Neural cell (in vitro differentiated cells): ENCODE measurements at regions not wholly inside any gene's neighbourhood (a gene's known extent, or its start where the extent isn't known, plus 50 kb on each side); places are given as distances from the start of the nearest gene placed in this dataset.

Source experiments
- H2AFZ ChIP-seq: fragments of 200-600, 300-800 bp; sonication (generic), shearing (Covaris generic); 2 replicates; pipeline ENCODE4 v1.6.0; 2014; ENCODE audit warnings: low read depth, mild to moderate bottlenecking, antibody characterized with exemption, low read length, moderate library complexity
- H3F3A ChIP-seq: fragments of 200-600 bp; shearing (Covaris generic); 2 replicates; pipeline ENCODE4 v1.6.1; 2016; ENCODE audit warnings: mild to moderate bottlenecking, moderate library complexity, mixed read lengths, antibody characterized with exemption, low read length; ENCODE audit not compliant: insufficient read depth, poor library complexity, severe bottlenecking
- H3K27ac ChIP-seq: fragments of 200-600, 300-800 bp; sonication (generic), shearing (Covaris generic); 2 replicates; pipeline ENCODE4 v1.5.1; 2014; ENCODE audit warnings: mild to moderate bottlenecking, low read length, moderate library complexity
- H3K27me3 ChIP-seq: fragments of 300-800, 200-600 bp; sonication (generic), shearing (Covaris generic); 2 replicates; pipeline ENCODE4 v1.6.0; 2014; ENCODE audit warnings: mild to moderate bottlenecking, low read depth, low read length, moderate library complexity; ENCODE audit not compliant: insufficient read depth
- H3K36me3 ChIP-seq: fragments of 300-800, 200-600 bp; sonication (generic), shearing (Covaris generic); 2 replicates; pipeline ENCODE4 v1.5.1; 2014; ENCODE audit warnings: mild to moderate bottlenecking, antibody characterized with exemption, low read length, moderate library complexity; ENCODE audit not compliant: insufficient read depth
- H3K4me2 ChIP-seq: fragments of 300-800, 200-600 bp; sonication (generic), shearing (Covaris generic); 2 replicates; pipeline ENCODE4 v1.6.0; 2014; ENCODE audit warnings: mild to moderate bottlenecking, low read length
- H3K4me3 ChIP-seq: fragments of 300-800, 200-600 bp; sonication (generic), shearing (Covaris generic); 2 replicates; pipeline ENCODE4 v1.5.1; 2014; ENCODE audit warnings: mild to moderate bottlenecking, low read length, moderate library complexity
- H3K79me2 ChIP-seq: fragments of 200-600 bp; shearing (Covaris generic); replicated peaks from 2 replicates; pipeline ENCODE4 v1.6.0; 2014; ENCODE audit warnings: mild to moderate bottlenecking, low read length, moderate library complexity; ENCODE audit not compliant: insufficient read depth
- H3K9ac ChIP-seq: fragments of 300-800, 200-600 bp; sonication (generic), shearing (Covaris generic); 2 replicates; pipeline ENCODE4 v1.6.1; 2016; ENCODE audit warnings: mild to moderate bottlenecking, low read length, mixed read lengths
- H3K9me2 ChIP-seq: fragments of 200-600 bp; shearing (Covaris generic); 2 replicates; pipeline ENCODE4 v1.6.1; 2016; ENCODE audit warnings: mild to moderate bottlenecking, low read length, mixed read lengths; ENCODE audit not compliant: insufficient read depth
- H3K9me3 ChIP-seq: fragments of 200-600, 300-800 bp; sonication (generic), shearing (Covaris generic); 2 replicates; pipeline ENCODE4 v1.6.1; 2016; ENCODE audit warnings: mild to moderate bottlenecking, mixed run types, low read length, moderate library complexity, mixed read lengths
- H4K20me1 ChIP-seq: fragments of 200-600 bp; shearing (Covaris generic); 2 replicates; pipeline ENCODE4 v1.6.1; 2016; ENCODE audit warnings: mild to moderate bottlenecking, mixed run types; ENCODE audit not compliant: insufficient read depth
- EP300 ChIP-seq: fragments of 450-650 bp; conservative IDR thresholded peaks from 2 replicates; pipeline ENCODE4 v1.6.1; 2014; ENCODE audit warnings: antibody characterized with exemption, mild to moderate bottlenecking, moderate library complexity; ENCODE audit not compliant: poor library complexity, severe bottlenecking
- EZH2 ChIP-seq: fragments of 200-600, 300-800 bp; shearing (Covaris generic), sonication (generic); IDR thresholded peaks from 2 replicates; pipeline ENCODE4 v1.6.1; 2014; ENCODE audit warnings: antibody characterized with exemption, low read length, borderline replicate concordance, mild to moderate bottlenecking; ENCODE audit not compliant: insufficient read depth, poor library complexity, severe bottlenecking
- MXI1 ChIP-seq: fragments of 450-650 bp; conservative IDR thresholded peaks from 2 replicates; pipeline ENCODE4 v1.6.1; 2014; ENCODE audit warnings: antibody characterized with exemption, mild to moderate bottlenecking; ENCODE audit not compliant: poor library complexity, severe bottlenecking
- POLR2AphosphoS5 ChIP-seq: IDR thresholded peaks from 2 replicates; pipeline ENCODE4 v1.6.1; 2012
- RAD21 ChIP-seq: fragments of 450-650 bp; conservative IDR thresholded peaks from 2 replicates; pipeline ENCODE4 v1.6.1; 2014; ENCODE audit warnings: antibody characterized with exemption, mild to moderate bottlenecking, moderate library complexity
- SMC3 ChIP-seq: fragments of 450-650 bp; conservative IDR thresholded peaks from 2 replicates; pipeline ENCODE4 v1.6.1; 2014; ENCODE audit warnings: antibody characterized with exemption, mild to moderate bottlenecking, moderate library complexity; ENCODE audit not compliant: poor library complexity
- TAF1 ChIP-seq: IDR thresholded peaks from 2 replicates; pipeline ENCODE4 v1.6.1; 2012; ENCODE audit warnings: low read depth
- TF ChIP-seq, protein P1 (sequence below): fragments of 450-650 bp; IDR thresholded peaks from 2 replicates; pipeline ENCODE4 v1.5.1; 2014; ENCODE audit warnings: antibody characterized with exemption, mild to moderate bottlenecking, moderate library complexity; ENCODE audit not compliant: poor library complexity, severe bottlenecking
- TF ChIP-seq, protein P2 (sequence below): IDR thresholded peaks from 2 replicates; pipeline ENCODE4 v1.6.1; 2012; ENCODE audit warnings: borderline replicate concordance

DNA sequence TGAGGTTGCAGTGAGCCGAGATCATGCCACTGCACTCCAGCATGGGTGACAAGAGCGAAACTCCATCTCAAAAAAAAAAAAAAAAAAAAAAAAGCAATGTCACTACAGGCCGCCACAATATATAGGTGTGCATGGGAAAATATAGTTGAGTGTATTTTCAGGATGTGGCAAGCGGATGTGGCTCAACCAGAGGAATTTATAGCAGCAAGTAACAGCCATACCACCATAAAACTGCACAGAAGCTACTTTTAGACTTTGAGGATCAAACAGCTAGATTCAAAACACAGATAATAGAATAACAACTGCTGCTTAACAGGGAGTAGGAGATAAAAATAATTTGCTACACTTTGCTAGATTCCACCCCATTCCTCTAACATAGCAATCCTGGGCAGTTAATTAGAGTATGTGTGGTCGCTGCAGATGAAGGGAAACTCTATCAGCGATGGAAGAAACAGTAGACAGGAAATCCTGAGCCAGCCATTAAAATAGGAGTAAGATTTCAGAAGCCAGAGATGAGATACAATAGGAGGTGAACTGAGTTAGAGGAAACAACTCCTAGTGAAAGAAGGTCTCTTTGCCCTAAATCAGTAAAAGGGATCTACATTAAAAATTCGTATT lies 318.7 kb upstream of the STT3B start (continued):
- TF ChIP-seq SMC3, result no peak

DNA sequence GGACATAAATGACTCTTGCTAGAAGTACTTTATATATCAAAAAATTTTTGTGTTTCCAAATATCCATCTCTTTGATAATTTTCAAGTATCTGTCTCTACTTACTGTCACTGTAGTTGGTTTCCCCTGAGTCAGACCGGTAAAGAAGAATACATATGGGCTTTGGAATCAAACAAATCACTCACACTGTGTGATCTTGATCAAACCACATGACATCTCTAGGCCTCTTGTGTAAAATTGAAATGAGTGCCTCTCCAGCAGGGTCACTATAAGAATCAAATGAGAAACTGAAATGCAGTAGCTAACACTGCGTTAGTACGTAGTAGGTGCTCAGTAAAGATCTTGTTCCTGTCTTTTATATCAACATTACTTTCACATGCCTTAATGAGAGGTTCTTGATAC lies 314.6 kb upstream of the STT3B start:
- H4K20me1 ChIP-seq, result no peaks in the 10 kb centered on the region
- no peak overlapping the region for H3K4me2 ChIP-seq
- no peaks in the 10 kb centered on the region for H3K36me3 ChIP-seq
- TF ChIP-seq TAF1 (no peak), RAD21 (no peak), EZH2 (no peak), EP300 (no peak), SMC3 (no peak), MXI1 (no peak), POLR2AphosphoS5 (no peak)
- TF ChIP-seq, protein P1, sequence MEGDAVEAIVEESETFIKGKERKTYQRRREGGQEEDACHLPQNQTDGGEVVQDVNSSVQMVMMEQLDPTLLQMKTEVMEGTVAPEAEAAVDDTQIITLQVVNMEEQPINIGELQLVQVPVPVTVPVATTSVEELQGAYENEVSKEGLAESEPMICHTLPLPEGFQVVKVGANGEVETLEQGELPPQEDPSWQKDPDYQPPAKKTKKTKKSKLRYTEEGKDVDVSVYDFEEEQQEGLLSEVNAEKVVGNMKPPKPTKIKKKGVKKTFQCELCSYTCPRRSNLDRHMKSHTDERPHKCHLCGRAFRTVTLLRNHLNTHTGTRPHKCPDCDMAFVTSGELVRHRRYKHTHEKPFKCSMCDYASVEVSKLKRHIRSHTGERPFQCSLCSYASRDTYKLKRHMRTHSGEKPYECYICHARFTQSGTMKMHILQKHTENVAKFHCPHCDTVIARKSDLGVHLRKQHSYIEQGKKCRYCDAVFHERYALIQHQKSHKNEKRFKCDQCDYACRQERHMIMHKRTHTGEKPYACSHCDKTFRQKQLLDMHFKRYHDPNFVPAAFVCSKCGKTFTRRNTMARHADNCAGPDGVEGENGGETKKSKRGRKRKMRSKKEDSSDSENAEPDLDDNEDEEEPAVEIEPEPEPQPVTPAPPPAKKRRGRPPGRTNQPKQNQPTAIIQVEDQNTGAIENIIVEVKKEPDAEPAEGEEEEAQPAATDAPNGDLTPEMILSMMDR, result no peak
- TF ChIP-seq, protein P2, sequence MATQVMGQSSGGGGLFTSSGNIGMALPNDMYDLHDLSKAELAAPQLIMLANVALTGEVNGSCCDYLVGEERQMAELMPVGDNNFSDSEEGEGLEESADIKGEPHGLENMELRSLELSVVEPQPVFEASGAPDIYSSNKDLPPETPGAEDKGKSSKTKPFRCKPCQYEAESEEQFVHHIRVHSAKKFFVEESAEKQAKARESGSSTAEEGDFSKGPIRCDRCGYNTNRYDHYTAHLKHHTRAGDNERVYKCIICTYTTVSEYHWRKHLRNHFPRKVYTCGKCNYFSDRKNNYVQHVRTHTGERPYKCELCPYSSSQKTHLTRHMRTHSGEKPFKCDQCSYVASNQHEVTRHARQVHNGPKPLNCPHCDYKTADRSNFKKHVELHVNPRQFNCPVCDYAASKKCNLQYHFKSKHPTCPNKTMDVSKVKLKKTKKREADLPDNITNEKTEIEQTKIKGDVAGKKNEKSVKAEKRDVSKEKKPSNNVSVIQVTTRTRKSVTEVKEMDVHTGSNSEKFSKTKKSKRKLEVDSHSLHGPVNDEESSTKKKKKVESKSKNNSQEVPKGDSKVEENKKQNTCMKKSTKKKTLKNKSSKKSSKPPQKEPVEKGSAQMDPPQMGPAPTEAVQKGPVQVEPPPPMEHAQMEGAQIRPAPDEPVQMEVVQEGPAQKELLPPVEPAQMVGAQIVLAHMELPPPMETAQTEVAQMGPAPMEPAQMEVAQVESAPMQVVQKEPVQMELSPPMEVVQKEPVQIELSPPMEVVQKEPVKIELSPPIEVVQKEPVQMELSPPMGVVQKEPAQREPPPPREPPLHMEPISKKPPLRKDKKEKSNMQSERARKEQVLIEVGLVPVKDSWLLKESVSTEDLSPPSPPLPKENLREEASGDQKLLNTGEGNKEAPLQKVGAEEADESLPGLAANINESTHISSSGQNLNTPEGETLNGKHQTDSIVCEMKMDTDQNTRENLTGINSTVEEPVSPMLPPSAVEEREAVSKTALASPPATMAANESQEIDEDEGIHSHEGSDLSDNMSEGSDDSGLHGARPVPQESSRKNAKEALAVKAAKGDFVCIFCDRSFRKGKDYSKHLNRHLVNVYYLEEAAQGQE, result no peak
- no peaks in the 10 kb centered on the region for H3F3A ChIP-seq
- no peak overlapping the region for H3K27ac ChIP-seq
- no peaks in the 10 kb centered on the region for H3K9me3 ChIP-seq
- H2AFZ ChIP-seq, result no peak overlapping the region
- no peaks in the 10 kb centered on the region for H3K27me3 ChIP-seq
- no peak overlapping the region for H3K4me3 ChIP-seq
- H3K79me2 ChIP-seq, result no peaks in the 10 kb centered on the region
- no peak overlapping the region for H3K9ac ChIP-seq
- no peaks in the 10 kb centered on the region for H3K9me2 ChIP-seq

DNA sequence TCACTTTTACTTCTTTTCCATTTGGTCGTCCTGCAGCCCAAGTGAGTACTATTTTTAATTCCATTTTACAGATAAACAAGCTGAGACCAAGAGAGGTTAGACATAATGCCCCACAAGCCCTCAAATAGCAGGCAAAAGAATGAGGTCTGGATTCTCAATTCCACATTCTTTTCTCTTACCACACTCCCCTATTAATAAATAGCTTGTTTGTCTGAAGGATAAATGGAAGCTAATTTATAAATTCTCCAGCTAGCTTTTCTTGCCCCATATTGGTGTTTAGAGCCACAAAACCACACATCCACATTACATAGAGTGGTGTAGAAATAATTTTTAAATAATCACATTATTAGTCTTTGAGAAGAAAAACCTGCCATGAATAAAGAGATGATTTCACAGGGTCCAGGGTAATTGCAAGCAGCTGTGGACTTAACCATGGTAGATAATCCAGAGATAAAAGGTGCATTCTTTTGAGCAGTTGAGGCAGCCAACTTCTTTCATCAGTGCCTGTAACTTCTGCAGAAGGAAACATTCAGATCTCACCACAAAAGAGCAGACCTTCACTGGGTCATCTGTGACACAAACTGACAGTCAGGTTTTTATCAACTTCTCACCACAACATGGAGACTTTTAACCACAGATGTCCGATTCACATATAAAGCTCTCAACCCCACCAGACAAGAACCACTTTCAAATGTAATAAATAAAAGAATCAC lies 313.4 kb upstream of the STT3B start:
- no peak overlapping the region for H3K9ac ChIP-seq
- no peaks in the 10 kb centered on the region for H3K36me3 ChIP-seq
- no peaks in the 10 kb centered on the region for H3K27me3 ChIP-seq
- H3K79me2 ChIP-seq, result no peaks in the 10 kb centered on the region
- H3K4me2 ChIP-seq, result no peak overlapping the region
- no peaks in the 10 kb centered on the region for H3F3A ChIP-seq
- H3K27ac ChIP-seq, result no peak overlapping the region
- no peaks in the 10 kb centered on the region for H3K9me3 ChIP-seq
- no peaks in the 10 kb centered on the region for H3K9me2 ChIP-seq
- no peak overlapping the region for H3K4me3 ChIP-seq
- H4K20me1 ChIP-seq, result no peaks in the 10 kb centered on the region
- no peak overlapping the region for H2AFZ ChIP-seq
- TF ChIP-seq, protein P2, result no peak
- no peak for TF ChIP-seq RAD21
- no peak for TF ChIP-seq TAF1
- no peak for TF ChIP-seq EP300
- no peak for TF ChIP-seq MXI1
- no peak for TF ChIP-seq POLR2AphosphoS5
- TF ChIP-seq, protein P1, result no peak
- no peak for TF ChIP-seq EZH2
- TF ChIP-seq SMC3, result no peak
